ENCODE measurements at regions not wholly inside any gene's neighbourhood (a gene's known extent, or its start where the extent isn't known, plus 50 kb on each side); places are given as distances from the start of the nearest gene placed in this dataset.

DNA sequence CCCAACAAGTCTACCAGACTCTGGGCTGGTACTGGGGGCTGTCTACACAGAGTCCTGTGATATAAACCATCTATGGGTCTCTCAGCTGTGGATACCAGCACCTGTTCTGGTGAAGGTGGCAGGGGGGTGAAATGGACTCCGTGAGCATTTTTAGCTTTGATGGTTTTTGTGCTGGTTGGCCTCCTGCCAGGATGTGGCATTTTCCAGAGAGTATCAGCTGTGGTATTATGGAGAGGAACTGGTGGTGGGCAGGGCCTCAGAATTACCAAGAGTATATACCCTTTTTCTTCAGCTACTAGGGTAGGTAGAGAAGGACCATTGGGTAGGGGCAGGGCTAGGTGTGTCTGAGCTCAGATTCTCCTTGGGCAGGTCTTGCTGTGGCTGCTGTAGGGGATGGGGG is 1920.9 kb upstream of the PCDH20 start:
- TF ChIP-seq CTCF (IDR thresholded peaks at IDR 0.05): no peak
- TF ChIP-seq POLR2A (IDR thresholded peaks at IDR 0.05): no peak
